ENCODE measurements at regions not wholly inside any gene's neighbourhood (a gene's known extent, or its start where the extent isn't known, plus 50 kb on each side); places are given as distances from the start of the nearest gene placed in this dataset.

DNA sequence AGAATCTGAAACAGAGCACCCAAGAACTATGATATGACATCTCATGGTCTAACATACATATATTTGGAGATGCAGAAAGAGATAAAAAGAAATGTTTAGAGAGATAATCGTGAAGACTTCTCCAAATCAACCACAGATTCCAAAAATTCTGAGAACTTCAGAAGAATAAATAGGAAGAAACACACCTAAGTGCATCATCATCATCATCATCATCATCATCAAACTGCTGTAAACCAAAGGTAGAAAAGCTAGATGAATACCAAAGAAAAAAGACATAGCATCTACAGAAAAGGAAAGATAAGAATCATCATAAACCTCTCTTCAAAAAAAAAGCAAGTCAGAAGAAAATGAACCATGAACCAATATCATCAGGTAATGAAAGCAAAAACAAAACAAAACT lies 124.2 kb downstream of the PPP1R3A start:
- Histone ChIP-seq H3K14ac (ENCODE audit: low read length in 2 of 2) (no peak overlapping the region), H3K4me3 (ENCODE audit: insufficient read depth in 1 of 2, low read depth in 1 of 2, low read length in 2 of 2) (no peak overlapping the region), H2BK5ac (ENCODE audit: low read depth, low read length, poor library complexity, severe bottlenecking) (no peak overlapping the region), H3K18ac (ENCODE audit: low read depth in 1 of 2, low read length in 2 of 2) (no peak overlapping the region), H4K8ac (ENCODE audit: low read length) (no peak overlapping the region), H4K91ac (ENCODE audit: low read length) (no peak overlapping the region), H3K36me3 (ENCODE audit: control insufficient read depth in 1 of 2, insufficient read depth in 2 of 2, low read depth in 1 of 2, low read length in 2 of 2) (no peaks in the 10 kb centered on the region), H3K79me1 (replicated peaks; ENCODE audit: low read length, poor library complexity, severe bottlenecking) (no peaks in the 10 kb centered on the region), H2AK5ac (ENCODE audit: low read length, severe bottlenecking) (no peak overlapping the region), H3K9ac (ENCODE audit: low read length) (no peak overlapping the region), H2BK120ac (ENCODE audit: low read depth, low read length) (no peak overlapping the region), H2BK15ac (ENCODE audit: low read depth, poor library complexity, severe bottlenecking) (no peak overlapping the region), H3K4ac (ENCODE audit: low read depth in 1 of 2, low read length in 2 of 2) (no peak overlapping the region), H3K4me1 (ENCODE audit: control insufficient read depth, insufficient read depth, low read depth, low read length) (no peaks in the 10 kb centered on the region), H2AFZ (ENCODE audit: low read depth, low read length) (no peak overlapping the region), H3K27me3 (ENCODE audit: control insufficient read depth in 1 of 2, insufficient read depth in 1 of 2, low read length in 2 of 2) (no peaks in the 10 kb centered on the region), H2BK12ac (ENCODE audit: low read length in 2 of 2) (no peak overlapping the region), H3K9me3 (ENCODE audit: control insufficient read depth, low read length) (no peaks in the 10 kb centered on the region), H3K4me2 (ENCODE audit: low read length, poor library complexity, severe bottlenecking) (no peak overlapping the region), H3K27ac (ENCODE audit: low read length, poor library complexity, severe bottlenecking) (no peak overlapping the region), H3K23ac (ENCODE audit: low read length in 2 of 2) (no peak overlapping the region)
- WGBS, result no CpG with 5 or more reads among the region's 1 CpG
- DNase-seq, result no peak

- WGBS, result 85% methylated on average over 2 of the region's 3 CpGs
- no peaks in the 10 kb centered on the region for H3K36me3 ChIP-seq (ENCODE audit: control insufficient read depth in 1 of 2, insufficient read depth in 2 of 2, low read depth in 1 of 2, low read length in 2 of 2)
These were observed 125.6 kb downstream of the PPP1R3A start for GRCh38 chr7:113793171-113793570.

DNA sequence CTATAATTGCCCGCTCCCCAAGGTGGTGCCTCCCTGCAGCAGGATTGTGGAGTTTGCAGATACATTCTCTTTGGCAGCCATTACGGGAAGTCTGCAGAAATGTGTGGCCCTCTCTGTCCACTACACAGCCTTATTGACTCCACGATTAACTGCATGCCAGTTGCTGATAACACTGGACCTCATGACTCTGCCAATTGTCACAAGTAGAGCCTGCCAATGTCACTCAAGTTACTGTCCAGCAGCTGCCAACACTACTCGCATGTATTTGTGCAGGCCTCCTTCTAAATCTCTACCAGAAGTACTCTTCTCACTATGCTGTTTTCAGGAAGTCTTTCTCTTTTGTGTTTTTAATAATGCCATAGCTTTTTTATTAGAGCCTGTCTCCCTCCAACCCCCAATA lies 128.8 kb downstream of the PPP1R3A start:
- H3K4me2 ChIP-seq (ENCODE audit: low read length, poor library complexity, severe bottlenecking), result no peak overlapping the region
- 90% methylated on average over 4 of the region's 4 CpGs for WGBS
- H3K27me3 ChIP-seq (ENCODE audit: control insufficient read depth in 1 of 2, insufficient read depth in 1 of 2, low read length in 2 of 2), result no peaks in the 10 kb centered on the region
- no peak overlapping the region for H3K14ac ChIP-seq (ENCODE audit: low read length in 2 of 2)
- peak overlapping the region; percentile 28 for H4K8ac ChIP-seq (ENCODE audit: low read length)
- no peak overlapping the region for H2AK5ac ChIP-seq (ENCODE audit: low read length, severe bottlenecking)
- no peak overlapping the region for H2BK5ac ChIP-seq (ENCODE audit: low read depth, low read length, poor library complexity, severe bottlenecking)
- H2AFZ ChIP-seq (ENCODE audit: low read depth, low read length), result no peak overlapping the region
- H3K4ac ChIP-seq (ENCODE audit: low read depth in 1 of 2, low read length in 2 of 2), result no peak overlapping the region
- H3K23ac ChIP-seq (ENCODE audit: low read length in 2 of 2), result no peak overlapping the region
- no peaks in the 10 kb centered on the region for H3K4me1 ChIP-seq (ENCODE audit: control insufficient read depth, insufficient read depth, low read depth, low read length)
- no peak overlapping the region for H4K91ac ChIP-seq (ENCODE audit: low read length)
- H3K79me1 ChIP-seq (replicated peaks; ENCODE audit: low read length, poor library complexity, severe bottlenecking), result no peaks in the 10 kb centered on the region
- DNase-seq, result no peak
- H3K4me3 ChIP-seq (ENCODE audit: insufficient read depth in 1 of 2, low read depth in 1 of 2, low read length in 2 of 2), result no peak overlapping the region
- no peaks in the 10 kb centered on the region for H3K9me3 ChIP-seq (ENCODE audit: control insufficient read depth, low read length)
- H3K27ac ChIP-seq (ENCODE audit: low read length, poor library complexity, severe bottlenecking), result no peak overlapping the region
- no peak overlapping the region for H2BK12ac ChIP-seq (ENCODE audit: low read length in 2 of 2)
- H2BK120ac ChIP-seq (ENCODE audit: low read depth, low read length), result no peak overlapping the region
- H3K9ac ChIP-seq (ENCODE audit: low read length), result no peak overlapping the region
- H2BK15ac ChIP-seq (ENCODE audit: low read depth, poor library complexity, severe bottlenecking), result no peak overlapping the region
- H3K36me3 ChIP-seq (ENCODE audit: control insufficient read depth in 1 of 2, insufficient read depth in 2 of 2, low read depth in 1 of 2, low read length in 2 of 2), result no peaks in the 10 kb centered on the region
- H3K18ac ChIP-seq (ENCODE audit: low read depth in 1 of 2, low read length in 2 of 2), result no peak overlapping the region

More at GRCh38 chr7:113793171-113793570, 125.6 kb downstream of the PPP1R3A start:
- H3K23ac ChIP-seq (ENCODE audit: low read length in 2 of 2), result no peak overlapping the region
- H3K9me3 ChIP-seq (ENCODE audit: control insufficient read depth, low read length), result no peaks in the 10 kb centered on the region
- H2BK12ac ChIP-seq (ENCODE audit: low read length in 2 of 2), result no peak overlapping the region
- DNase-seq, result no peak
- H3K27me3 ChIP-seq (ENCODE audit: control insufficient read depth in 1 of 2, insufficient read depth in 1 of 2, low read length in 2 of 2), result no peaks in the 10 kb centered on the region
- no peak overlapping the region for H3K4ac ChIP-seq (ENCODE audit: low read depth in 1 of 2, low read length in 2 of 2)
- H3K27ac ChIP-seq (ENCODE audit: low read length, poor library complexity, severe bottlenecking), result no peak overlapping the region
- no peaks in the 10 kb centered on the region for H3K4me1 ChIP-seq (ENCODE audit: control insufficient read depth, insufficient read depth, low read depth, low read length)
- H3K18ac ChIP-seq (ENCODE audit: low read depth in 1 of 2, low read length in 2 of 2), result no peak overlapping the region
- no peaks in the 10 kb centered on the region for H3K79me1 ChIP-seq (replicated peaks; ENCODE audit: low read length, poor library complexity, severe bottlenecking)
- H4K8ac ChIP-seq (ENCODE audit: low read length), result no peak overlapping the region
- no peak overlapping the region for H4K91ac ChIP-seq (ENCODE audit: low read length)
- H2BK120ac ChIP-seq (ENCODE audit: low read depth, low read length), result no peak overlapping the region
- no peak overlapping the region for H3K4me3 ChIP-seq (ENCODE audit: insufficient read depth in 1 of 2, low read depth in 1 of 2, low read length in 2 of 2)
- no peak overlapping the region for H2AFZ ChIP-seq (ENCODE audit: low read depth, low read length)
- no peak overlapping the region for H2BK5ac ChIP-seq (ENCODE audit: low read depth, low read length, poor library complexity, severe bottlenecking)
- H3K4me2 ChIP-seq (ENCODE audit: low read length, poor library complexity, severe bottlenecking), result no peak overlapping the region
- no peak overlapping the region for H2AK5ac ChIP-seq (ENCODE audit: low read length, severe bottlenecking)
- no peak overlapping the region for H3K9ac ChIP-seq (ENCODE audit: low read length)
- no peak overlapping the region for H3K14ac ChIP-seq (ENCODE audit: low read length in 2 of 2)
- no peak overlapping the region for H2BK15ac ChIP-seq (ENCODE audit: low read depth, poor library complexity, severe bottlenecking)

- H3K27me3 ChIP-seq (ENCODE audit: control insufficient read depth in 1 of 2, insufficient read depth in 1 of 2, low read length in 2 of 2), result no peaks in the 10 kb centered on the region
- H2BK15ac ChIP-seq (ENCODE audit: low read depth, poor library complexity, severe bottlenecking), result no peak overlapping the region
- no peak overlapping the region for H2BK5ac ChIP-seq (ENCODE audit: low read depth, low read length, poor library complexity, severe bottlenecking)
- no peak overlapping the region for H3K14ac ChIP-seq (ENCODE audit: low read length in 2 of 2)
- H3K4me3 ChIP-seq (ENCODE audit: insufficient read depth in 1 of 2, low read depth in 1 of 2, low read length in 2 of 2), result no peak overlapping the region
- DNase-seq, result no peak
- H4K91ac ChIP-seq (ENCODE audit: low read length), result no peak overlapping the region
- no peak overlapping the region for H2BK12ac ChIP-seq (ENCODE audit: low read length in 2 of 2)
- no peaks in the 10 kb centered on the region for H3K4me1 ChIP-seq (ENCODE audit: control insufficient read depth, insufficient read depth, low read depth, low read length)
- H3K9me3 ChIP-seq (ENCODE audit: control insufficient read depth, low read length), result no peaks in the 10 kb centered on the region
- no peak overlapping the region for H3K18ac ChIP-seq (ENCODE audit: low read depth in 1 of 2, low read length in 2 of 2)
- H4K8ac ChIP-seq (ENCODE audit: low read length), result no peak overlapping the region
- H2AFZ ChIP-seq (ENCODE audit: low read depth, low read length), result no peak overlapping the region
- no peak overlapping the region for H3K27ac ChIP-seq (ENCODE audit: low read length, poor library complexity, severe bottlenecking)
- no peaks in the 10 kb centered on the region for H3K79me1 ChIP-seq (replicated peaks; ENCODE audit: low read length, poor library complexity, severe bottlenecking)
- no peak overlapping the region for H3K23ac ChIP-seq (ENCODE audit: low read length in 2 of 2)
- H3K9ac ChIP-seq (ENCODE audit: low read length), result no peak overlapping the region
- no peaks in the 10 kb centered on the region for H3K36me3 ChIP-seq (ENCODE audit: control insufficient read depth in 1 of 2, insufficient read depth in 2 of 2, low read depth in 1 of 2, low read length in 2 of 2)
- WGBS, result no CpG with 5 or more reads among the region's 2 CpGs
- no peak overlapping the region for H3K4me2 ChIP-seq (ENCODE audit: low read length, poor library complexity, severe bottlenecking)
- no peak overlapping the region for H2BK120ac ChIP-seq (ENCODE audit: low read depth, low read length)
- H3K4ac ChIP-seq (ENCODE audit: low read depth in 1 of 2, low read length in 2 of 2), result no peak overlapping the region
- no peak overlapping the region for H2AK5ac ChIP-seq (ENCODE audit: low read length, severe bottlenecking)
These were observed 131.7 kb downstream of the PPP1R3A start for GRCh38 chr7:113787106-113787505.
